H1 (cell line): ENCODE measurements at regions not wholly inside any gene's neighbourhood (a gene's known extent, or its start where the extent isn't known, plus 50 kb on each side); places are given as distances from the start of the nearest gene placed in this dataset.

Source experiments
- CTCF ChIA-PET: fragments of 300-600 bp; sonication (Branson Sonifier 250); formaldehyde crosslinking; loops from one replicate; lab custom pipeline; 2021; ENCODE audit not compliant: partially characterized antibody; lab: Charles Lee
- POLR2A ChIA-PET: fragments of 300-600 bp; sonication (Branson Sonifier 250); formaldehyde crosslinking; loops from one replicate; lab custom pipeline; 2021; ENCODE audit warnings: inconsistent platforms; ENCODE audit not compliant: partially characterized antibody; lab: Charles Lee
- DNase-seq, 2 experiments: peaks; one replicate each; pipeline versions ENCODE4 v3.0.0 to v3.0.0-alpha.2; 2010 to 2022; ENCODE audit warnings: low spot score in 2 of 2, low read depth in 1 of 2, mixed read lengths in 1 of 2
- FAIRE-seq: peaks from 2 replicates; lab custom pipeline; 2011; peaks lifted over from hg19 to GRCh38; lab: Jason Lieb, UNC
- H2AFZ ChIP-seq: 2 replicates; pipeline ENCODE4 v1.8.1; 2012; ENCODE audit warnings: low read length, inconsistent platforms
- H2AK5ac ChIP-seq: 2 replicates; pipeline ENCODE4 v1.6.1; 2013; ENCODE audit warnings: low read depth, low read length
- H2BK120ac ChIP-seq: replicated peaks from 2 replicates; pipeline ENCODE3; 2013; ENCODE audit warnings: low read depth, low read length, inconsistent platforms
- H2BK12ac ChIP-seq: 2 replicates; pipeline ENCODE4 v1.6.1; 2013; ENCODE audit warnings: low read depth, low read length
- H2BK15ac ChIP-seq: 2 replicates; pipeline ENCODE4 v1.6.1; 2013; ENCODE audit warnings: low read length
- H2BK20ac ChIP-seq: 2 replicates; pipeline ENCODE4 v1.6.1; 2013; ENCODE audit warnings: low read length
- H2BK5ac ChIP-seq: 2 replicates; pipeline ENCODE4 v1.6.1; 2013; ENCODE audit warnings: low read depth, low read length
- H3K14ac ChIP-seq: 2 replicates; pipeline ENCODE4 v1.6.1; 2013; ENCODE audit warnings: inconsistent platforms; ENCODE audit not compliant: insufficient read length
- H3K18ac ChIP-seq: 2 replicates; pipeline ENCODE4 v1.6.1; 2013; ENCODE audit warnings: low read length; ENCODE audit errors: extremely low read depth
- H3K23ac ChIP-seq: 2 replicates; pipeline ENCODE4 v1.6.1; 2013; ENCODE audit warnings: inconsistent platforms; ENCODE audit not compliant: insufficient read length
- H3K23me2 ChIP-seq: 2 replicates; pipeline ENCODE4 v1.6.1; 2013; ENCODE audit warnings: low read depth, low read length
- H3K27ac ChIP-seq: 2 replicates; pipeline ENCODE4 v1.6.1; 2011; ENCODE audit warnings: low read depth, low read length, inconsistent platforms
- H3K27me3 ChIP-seq, 4 experiments: replicated peaks in 1 of 4; 1 replicate in 1 of 4; 2 replicates in 3 of 4; pipeline versions ENCODE4 v1.6.1 to v1.8.1; 2011 to 2013; ENCODE audit warnings: low read length in 3 of 4, mild to moderate bottlenecking in 3 of 4, inconsistent platforms in 2 of 4, mixed read lengths in 2 of 4, moderate library complexity in 1 of 4; ENCODE audit not compliant: control insufficient read depth in 3 of 4, insufficient read depth in 3 of 4; ENCODE audit errors: extremely low read depth in 1 of 4
- H3K36me3 ChIP-seq, 4 experiments: 2 replicates each; pipeline versions ENCODE4 v1.6.1 to v1.8.1; 2011 to 2013; ENCODE audit warnings: mild to moderate bottlenecking in 4 of 4, low read length in 3 of 4, moderate library complexity in 2 of 4, control low read depth in 1 of 4, inconsistent platforms in 1 of 4; ENCODE audit not compliant: insufficient read depth in 4 of 4, control insufficient read depth in 2 of 4
- H3K4ac ChIP-seq: replicated peaks from 2 replicates; pipeline ENCODE3; 2013; ENCODE audit warnings: low read length, low read depth, mixed read lengths, inconsistent platforms; ENCODE audit not compliant: insufficient read length
- H3K4me1 ChIP-seq, 4 experiments: replicated peaks in 1 of 4; 1 replicate in 1 of 4; 2 replicates in 3 of 4; pipeline versions ENCODE4 v1.6.1 to v1.8.1; 2011 to 2013; ENCODE audit warnings: low read length in 3 of 4, inconsistent platforms in 2 of 4, mixed read lengths in 1 of 4; ENCODE audit not compliant: insufficient read depth in 4 of 4, control insufficient read depth in 3 of 4
- H3K4me2 ChIP-seq, 2 experiments: 2 replicates each; pipeline versions ENCODE4 v1.6.1 to v1.8.1; 2011 to 2013; ENCODE audit warnings: low read depth in 2 of 2, low read length in 2 of 2, control low read depth in 1 of 2, inconsistent platforms in 1 of 2, mild to moderate bottlenecking in 1 of 2; ENCODE audit not compliant: insufficient read depth in 1 of 2
- H3K4me3 ChIP-seq, 4 experiments: fragments of 200-600, 300-600 bp in 1 of 4; sonication (generic), shearing (Covaris generic), sonication (Bioruptor Twin) in 1 of 4; 2 replicates each; pipeline versions ENCODE4 v1.5.1 to v1.8.1; 2011 to 2016; ENCODE audit warnings: low read length in 4 of 4, low read depth in 3 of 4, control low read depth in 2 of 4, inconsistent platforms in 2 of 4, mild to moderate bottlenecking in 2 of 4, mixed read lengths in 1 of 4, moderate library complexity in 1 of 4; ENCODE audit not compliant: insufficient read depth in 2 of 4; ENCODE audit errors: extremely low read depth in 1 of 4
- H3K56ac ChIP-seq: replicated peaks from 2 replicates; pipeline ENCODE3; 2013; ENCODE audit warnings: low read depth, mild to moderate bottlenecking, mixed read lengths, low read length, inconsistent platforms; ENCODE audit not compliant: insufficient read length
- H3K79me1 ChIP-seq: 2 replicates; pipeline ENCODE4 v1.6.1; 2013; ENCODE audit warnings: low read depth, low read length, control low read depth
- H3K79me2 ChIP-seq, 2 experiments: 2 replicates each; pipeline versions ENCODE4 v1.6.1 to v1.8.1; 2012 to 2013; ENCODE audit warnings: low read length in 2 of 2, mild to moderate bottlenecking in 2 of 2, inconsistent platforms in 1 of 2; ENCODE audit not compliant: insufficient read depth in 2 of 2, control insufficient read depth in 1 of 2
- H3K9ac ChIP-seq, 4 experiments: replicated peaks in 1 of 4; 1 replicate in 1 of 4; 2 replicates in 3 of 4; pipeline versions ENCODE4 v1.6.1 to v1.8.1; 2011 to 2013; ENCODE audit warnings: low read depth in 3 of 4, low read length in 3 of 4, control low read depth in 2 of 4, mild to moderate bottlenecking in 2 of 4, moderate library complexity in 2 of 4, inconsistent platforms in 1 of 4; ENCODE audit errors: extremely low read depth in 1 of 4
- H3K9me3 ChIP-seq, 2 experiments: 2 replicates each; pipeline versions ENCODE4 v1.6.1 to v1.8.1; 2012 to 2013; ENCODE audit warnings: mild to moderate bottlenecking in 2 of 2, moderate library complexity in 2 of 2, control low read depth in 1 of 2, inconsistent platforms in 1 of 2, low read depth in 1 of 2, low read length in 1 of 2, mixed read lengths in 1 of 2; ENCODE audit not compliant: insufficient read depth in 2 of 2
- H4K20me1 ChIP-seq, 2 experiments: replicated peaks in 1 of 2; 2 replicates each; pipeline versions ENCODE3 to v1.8.1; 2011 to 2013; ENCODE audit warnings: inconsistent platforms in 2 of 2, low read length in 2 of 2, mild to moderate bottlenecking in 1 of 2; ENCODE audit not compliant: insufficient read depth in 2 of 2, control insufficient read depth in 1 of 2
- H4K5ac ChIP-seq: 2 replicates; pipeline ENCODE4 v1.6.1; 2013; ENCODE audit warnings: low read length, low read depth, mixed read lengths, inconsistent platforms; ENCODE audit not compliant: insufficient read length
- H4K8ac ChIP-seq: 2 replicates; pipeline ENCODE4 v1.8.0; 2013; ENCODE audit warnings: mild to moderate bottlenecking, moderate library complexity, low read length, inconsistent platforms; ENCODE audit not compliant: insufficient read depth; ENCODE audit errors: extremely low read depth
- H4K91ac ChIP-seq: replicated peaks from 2 replicates; pipeline ENCODE3; 2013; ENCODE audit warnings: low read length, mixed read lengths, inconsistent platforms; ENCODE audit not compliant: insufficient read length
- ATF2 ChIP-seq: IDR thresholded peaks from 2 replicates; pipeline ENCODE4 v1.6.1; 2012; ENCODE audit warnings: low read length, inconsistent platforms
- SIN3A ChIP-seq, 2 experiments: IDR thresholded peaks in 1 of 2; conservative IDR thresholded peaks in 1 of 2; 2 replicates each; pipeline ENCODE4 v1.6.1; 2011 to 2012; ENCODE audit warnings: low read length in 2 of 2, improper control_type of control experiment in 1 of 2, low read depth in 1 of 2, mild to moderate bottlenecking in 1 of 2

DNA sequence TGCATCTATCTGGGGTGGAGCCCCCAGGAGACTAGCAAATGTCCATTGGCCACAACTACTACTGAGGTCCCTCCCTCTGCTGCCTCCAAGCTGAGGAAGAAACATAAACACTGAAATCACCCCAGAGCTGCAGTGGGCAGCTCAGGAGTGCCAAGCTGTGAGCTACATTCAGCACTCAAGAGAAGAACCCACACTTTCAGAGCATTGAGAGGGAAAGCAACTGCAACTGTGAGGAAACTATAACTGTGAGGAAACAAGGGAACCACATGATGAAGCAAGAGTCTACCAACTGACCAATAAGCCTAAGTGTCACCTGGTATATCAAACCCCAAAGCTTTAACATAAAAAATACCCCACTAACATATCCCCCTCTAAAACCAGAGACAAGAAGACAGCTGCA is 373.5 kb upstream of the TACR3 start:
- Histone ChIP-seq H4K8ac (no peak overlapping the region), H2BK12ac (no peak overlapping the region), H3K56ac (no peak overlapping the region), H3K4me3 (no peak overlapping the region), H3K9ac (no peak overlapping the region; a peak in 1 of 7 replicates), H3K4ac (no peak overlapping the region), H4K20me1 (no peaks in the 10 kb centered on the region), H3K27me3 (no peaks in the 10 kb centered on the region), H2AFZ (no peak overlapping the region), H4K5ac (no peak overlapping the region), H2BK5ac (no peak overlapping the region), H2BK15ac (no peak overlapping the region), H3K4me1 (no peaks in the 10 kb centered on the region), H3K36me3 (no peaks in the 10 kb centered on the region), H3K9me3 (peaks cover 0 to 6% of the 10 kb centered on the region in 2 experiments; a peak in 1 of 4 replicates), H3K23ac (no peak overlapping the region), H2BK20ac (no peak overlapping the region), H2AK5ac (no peak overlapping the region), H3K23me2 (no peaks in the 10 kb centered on the region), H4K91ac (no peak overlapping the region), H3K18ac (no peak overlapping the region), H3K79me1 (no peaks in the 10 kb centered on the region), H3K79me2 (no peaks in the 10 kb centered on the region), H3K27ac (no peak overlapping the region), H3K14ac (no peak overlapping the region), H2BK120ac (no peak overlapping the region), H3K4me2 (no peak overlapping the region)
- FAIRE-seq (no peak), DNase-seq (no peak)
- CTCF ChIA-PET, result no interaction called here
- POLR2A ChIA-PET, result no interaction called here
- TF ChIP-seq SIN3A (conservative IDR thresholded peaks at IDR 0.05 in 1 of 2, IDR thresholded peaks at IDR 0.05 in 1 of 2; ENCODE audit: low read depth in 1 of 2, low read length in 2 of 2), result no peak
- TF ChIP-seq ATF2, result no peak
